Common myeloid progenitor, CD34-positive (primary cell): ENCODE measurements at regions not wholly inside any gene's neighbourhood (a gene's known extent, or its start where the extent isn't known, plus 50 kb on each side); places are given as distances from the start of the nearest gene placed in this dataset.

ENCODE experiments used
- CTCF ChIA-PET: fragments of 350-600 bp; sonication (Branson Sonifier 250); formaldehyde crosslinking; loops from one replicate; lab custom pipeline; 2021; ENCODE audit warnings: antibody characterized with exemption; lab: Charles Lee
- POLR2A ChIA-PET: fragments of 350-600 bp; sonication (Branson Sonifier 250); formaldehyde crosslinking; loops from one replicate; lab custom pipeline; 2021; ENCODE audit warnings: antibody characterized with exemption; lab: Charles Lee
- DNase-seq, 3 donors: peaks; one replicate each; pipeline versions ENCODE4 v3.0.0 to v3.0.0-alpha.2; 2013
- H3K27ac ChIP-seq, 2 experiments: 1 replicate in 1 of 2; 2 replicates in 1 of 2; pipeline ENCODE4 v1.7.0; 2013; ENCODE audit warnings: inconsistent platforms in 2 of 2, low read length in 2 of 2, mild to moderate bottlenecking in 2 of 2, low read depth in 1 of 2, moderate library complexity in 1 of 2; ENCODE audit not compliant: severe bottlenecking in 2 of 2, insufficient read depth in 1 of 2, poor library complexity in 1 of 2
- H3K27me3 ChIP-seq, 5 experiments: replicated peaks in 2 of 5; 1 replicate in 3 of 5; 2 replicates in 2 of 5; pipeline versions ENCODE4 v1.6.1 to v1.7.0; 2013; ENCODE audit warnings: low read length in 4 of 5, mild to moderate bottlenecking in 2 of 5, moderate library complexity in 2 of 5, inconsistent platforms in 1 of 5; ENCODE audit not compliant: insufficient read depth in 5 of 5, control insufficient read depth in 4 of 5
- H3K36me3 ChIP-seq, 4 experiments: 1 replicate in 2 of 4; 2 replicates in 2 of 4; pipeline versions ENCODE4 v1.6.1 to v1.7.0; 2013; ENCODE audit warnings: low read length in 3 of 4, control low read depth in 1 of 4, mild to moderate bottlenecking in 1 of 4; ENCODE audit not compliant: control insufficient read depth in 4 of 4, insufficient read depth in 4 of 4
- H3K4me1 ChIP-seq, 4 experiments: 1 replicate in 3 of 4; 2 replicates in 1 of 4; pipeline versions ENCODE4 v1.6.1 to v1.7.1; 2013; ENCODE audit warnings: low read length in 3 of 4, mild to moderate bottlenecking in 3 of 4, control low read depth in 1 of 4, inconsistent platforms in 1 of 4, moderate library complexity in 1 of 4; ENCODE audit not compliant: control insufficient read depth in 4 of 4, insufficient read depth in 4 of 4; ENCODE audit errors: control extremely low read depth in 1 of 4
- H3K4me3 ChIP-seq, 7 experiments: 1 replicate in 4 of 7; 2 replicates in 3 of 7; pipeline versions ENCODE4 v1.5.1 to v1.7.0; 2013; ENCODE audit warnings: mild to moderate bottlenecking in 7 of 7, low read length in 6 of 7, moderate library complexity in 6 of 7, inconsistent platforms in 2 of 7, low read depth in 2 of 7, control low read depth in 1 of 7; ENCODE audit not compliant: insufficient read depth in 4 of 7, control insufficient read depth in 1 of 7; ENCODE audit errors: extremely low read depth in 1 of 7
- H3K9me3 ChIP-seq, 5 experiments: 1 replicate in 4 of 5; 2 replicates in 1 of 5; pipeline versions ENCODE4 v1.6.1 to v1.7.1; 2013; ENCODE audit warnings: low read length in 4 of 5, mild to moderate bottlenecking in 2 of 5, inconsistent platforms in 1 of 5, low read depth in 1 of 5, moderate library complexity in 1 of 5; ENCODE audit not compliant: control insufficient read depth in 4 of 5, insufficient read depth in 2 of 5; ENCODE audit errors: control extremely low read depth in 1 of 5
- WGBS: methylation state at CpG from one replicate; pipeline ENCODE4 v1.1.5; 2013; ENCODE audit not compliant: insufficient coverage; 5-methylcytosine and 5-hydroxymethylcytosine counted together

DNA sequence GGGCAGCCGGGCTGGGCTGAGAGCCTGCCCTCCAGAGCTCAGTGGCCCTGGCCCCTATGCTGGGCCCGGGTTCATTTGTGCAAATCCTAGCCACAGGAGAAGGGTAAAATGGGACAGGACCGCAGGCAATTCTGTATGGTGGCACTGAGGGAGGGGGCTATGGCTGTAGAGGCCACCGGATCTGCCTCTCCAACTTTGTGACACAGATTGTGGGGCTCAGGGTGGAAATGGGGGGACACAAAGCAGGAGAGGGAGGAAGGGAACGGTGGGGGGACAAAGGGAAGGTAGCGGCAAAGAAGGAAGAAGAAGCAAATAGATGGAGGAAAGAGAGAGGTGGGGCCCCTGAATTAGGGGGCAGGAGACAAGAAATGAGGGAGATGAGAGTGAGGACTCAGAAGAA lies 201.1 kb downstream of the SMAD2 start:
- CTCF ChIA-PET = interaction anchor here (0.9 kb wide), 1 partner anchor 513 kb away, joined by 5 read pairs; no protein-coding TSS in a partner anchor
- DNase-seq = no peak

DNA sequence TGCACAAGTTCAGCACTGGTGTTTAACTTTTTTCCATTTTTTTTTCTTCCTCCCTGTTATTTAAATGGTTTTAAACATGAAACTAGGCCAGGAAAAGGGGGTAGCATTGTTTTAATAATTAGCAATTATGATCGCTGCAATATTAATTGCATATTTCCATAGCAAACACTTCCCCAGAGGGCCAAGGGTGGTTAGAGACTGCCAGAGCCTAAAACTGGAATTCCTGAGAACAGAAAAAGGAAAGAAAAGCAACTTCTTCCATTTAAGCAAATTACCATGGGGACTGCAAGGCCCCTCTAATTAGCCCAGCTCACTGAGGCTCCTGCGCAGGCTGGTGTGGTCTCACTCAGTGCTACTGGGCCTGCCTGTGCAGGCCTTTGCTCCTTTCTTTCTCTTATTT lies 201.5 kb downstream of the SMAD2 start:
- Histone ChIP-seq H3K27me3 (peaks cover 0 to 20% (median 4%) of the 10 kb centered on the region in 5 experiments), H3K9me3 (peaks cover 0 to 1% (median 0%) of the 10 kb centered on the region in 5 experiments), H3K27ac (no peak overlapping the region), H3K4me3 (no peak overlapping the region), H3K36me3 (no peaks in the 10 kb centered on the region), H3K4me1 (no peaks in the 10 kb centered on the region)
- DNase-seq = no peak
- ChIA-PET CTCF (no interaction called here), POLR2A (no interaction called here)
- 71% methylated on average over 1 of the region's 2 CpGs for WGBS

More for the DNA sequence above, 201.1 kb downstream of the SMAD2 start:
- H3K27me3 ChIP-seq = peaks cover 0 to 24% (median 6%) of the 10 kb centered on the region in 5 experiments
- H3K4me1 ChIP-seq = no peaks in the 10 kb centered on the region
- POLR2A ChIA-PET = no interaction called here
- no peak overlapping the region for H3K4me3 ChIP-seq
- no peak overlapping the region for H3K27ac ChIP-seq
- WGBS = 96% methylated on average over 6 of the region's 6 CpGs
- no peaks in the 10 kb centered on the region for H3K36me3 ChIP-seq
- peaks cover 0 to 1% (median 0%) of the 10 kb centered on the region in 5 experiments for H3K9me3 ChIP-seq

DNA sequence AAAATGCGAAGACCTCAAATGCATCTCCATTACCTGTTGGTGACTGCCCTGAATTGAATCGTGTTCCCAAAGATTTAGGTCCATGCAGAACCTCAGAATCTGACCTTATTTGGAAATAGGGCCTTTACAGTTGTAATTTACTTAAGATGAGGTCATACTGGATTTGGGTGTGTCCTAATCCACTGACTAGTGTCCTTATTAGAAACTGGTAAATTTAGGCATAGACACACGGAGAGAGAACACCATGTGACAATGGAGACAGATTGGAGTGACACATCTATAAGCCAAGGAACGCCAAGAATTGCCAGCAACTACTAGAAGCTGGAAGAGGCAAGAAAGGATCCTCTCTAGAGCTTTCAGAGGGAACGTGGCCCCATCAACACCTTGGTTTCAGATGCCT lies 203.1 kb downstream of the SMAD2 start:
- no peaks in the 10 kb centered on the region for H3K36me3 ChIP-seq
- no peaks in the 10 kb centered on the region for H3K4me1 ChIP-seq
- H3K9me3 ChIP-seq = peaks cover 0 to 1% (median 0%) of the 10 kb centered on the region in 5 experiments
- no peak for DNase-seq
- CTCF ChIA-PET = no interaction called here
- 98% methylated on average over 5 of the region's 5 CpGs for WGBS
- H3K27me3 ChIP-seq = peaks cover 0 to 13% (median 6%) of the 10 kb centered on the region in 5 experiments
- H3K27ac ChIP-seq = no peak overlapping the region
- POLR2A ChIA-PET = no interaction called here
- no peak overlapping the region for H3K4me3 ChIP-seq

DNA sequence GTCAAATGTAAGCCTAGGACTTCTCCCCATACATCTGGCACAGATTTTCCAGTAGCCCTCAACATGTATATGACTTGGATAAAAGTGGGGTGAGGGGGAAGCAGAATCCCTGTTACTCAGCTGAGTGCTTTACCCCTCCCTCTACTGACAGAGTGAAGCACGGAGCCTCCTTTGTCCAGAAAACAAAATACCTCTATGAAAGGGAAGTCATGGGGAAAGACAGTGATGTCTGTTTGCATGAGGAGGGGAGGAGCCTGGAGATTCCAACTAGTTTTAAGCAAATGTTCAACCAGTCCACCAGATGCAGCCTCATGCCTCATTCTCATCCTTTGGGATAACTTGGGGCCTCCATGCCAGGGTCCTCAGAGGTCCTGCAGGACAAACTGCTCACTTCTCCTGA lies 203.9 kb downstream of the SMAD2 start:
- Histone ChIP-seq H3K4me3 (no peak overlapping the region), H3K27me3 (peaks cover 0 to 13% (median 6%) of the 10 kb centered on the region in 5 experiments), H3K27ac (no peak overlapping the region), H3K36me3 (no peaks in the 10 kb centered on the region), H3K9me3 (peaks cover 0 to 1% (median 0%) of the 10 kb centered on the region in 5 experiments), H3K4me1 (no peaks in the 10 kb centered on the region)
- CTCF ChIA-PET = no interaction called here
- DNase-seq = no peak
- POLR2A ChIA-PET = no interaction called here
- no CpG with 5 or more reads among the region's 1 CpG for WGBS

DNA sequence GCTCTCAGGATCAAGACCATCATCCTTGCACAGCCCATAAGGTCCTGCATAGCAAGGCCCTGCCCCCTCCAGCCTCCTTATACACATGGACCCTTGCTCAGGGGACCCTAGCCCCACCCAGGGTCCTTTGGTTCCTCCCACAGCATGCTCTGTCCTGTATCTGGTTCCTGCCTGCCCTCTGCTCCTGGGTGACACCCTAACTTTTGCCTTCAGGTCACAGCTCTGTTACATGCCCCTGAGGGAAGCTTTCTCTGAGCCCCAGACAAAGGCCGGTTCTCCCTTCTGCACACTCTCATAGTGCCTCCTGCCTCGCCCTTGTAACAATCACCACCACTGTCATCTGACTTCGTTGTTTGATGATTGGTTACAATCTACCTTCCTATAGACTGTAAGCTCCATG lies 204.8 kb downstream of the SMAD2 start:
- H3K4me3 ChIP-seq = no peak overlapping the region
- ChIA-PET CTCF (no interaction called here), POLR2A (no interaction called here)
- DNase-seq = no peak
- H3K27ac ChIP-seq = no peak overlapping the region
- peaks cover 0 to 10% (median 3%) of the 10 kb centered on the region in 5 experiments for H3K27me3 ChIP-seq
- H3K9me3 ChIP-seq = peaks cover 0 to 1% (median 0%) of the 10 kb centered on the region in 5 experiments
- 100% methylated on average over 3 of the region's 3 CpGs for WGBS
- H3K36me3 ChIP-seq = no peaks in the 10 kb centered on the region
- no peaks in the 10 kb centered on the region for H3K4me1 ChIP-seq

DNA sequence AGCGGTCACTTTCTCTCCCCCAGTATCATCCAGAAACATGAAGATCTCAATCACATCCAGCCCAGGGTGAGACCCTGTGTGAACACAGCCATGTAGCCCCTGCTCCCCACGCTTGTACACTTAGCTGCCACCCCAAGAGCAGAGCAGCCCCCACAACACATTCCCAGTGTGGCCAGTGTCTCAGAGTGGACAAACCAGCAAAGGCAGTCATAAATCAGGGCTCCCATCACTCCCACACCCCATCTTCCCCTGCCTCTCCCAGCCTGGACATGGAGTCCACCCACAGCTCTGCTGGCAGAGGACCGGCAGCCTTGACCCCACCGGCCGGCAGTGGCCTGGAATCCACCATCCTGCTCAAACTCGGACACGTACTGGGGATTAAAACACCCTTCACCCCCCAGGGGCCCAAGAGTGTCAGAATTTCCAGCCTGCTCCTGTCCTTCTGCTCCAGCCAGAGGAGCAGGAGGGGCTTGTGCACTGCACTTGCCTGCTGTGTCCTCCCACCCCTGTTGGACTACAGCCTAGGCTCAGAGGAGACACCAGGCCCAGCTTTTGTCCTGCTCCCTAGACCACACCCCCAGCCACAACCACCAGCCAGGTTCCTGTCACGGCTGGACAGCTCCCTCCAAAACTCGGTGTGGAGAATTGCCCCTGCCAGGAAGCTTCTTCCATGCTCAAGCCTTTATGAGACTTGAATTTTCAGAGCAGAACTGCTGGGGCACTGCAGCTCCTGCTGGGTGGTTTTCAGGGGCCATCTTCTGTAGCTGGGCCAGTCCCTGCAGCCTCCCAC lies 206.1 kb downstream of the SMAD2 start:
- POLR2A ChIA-PET = no interaction called here

DNA sequence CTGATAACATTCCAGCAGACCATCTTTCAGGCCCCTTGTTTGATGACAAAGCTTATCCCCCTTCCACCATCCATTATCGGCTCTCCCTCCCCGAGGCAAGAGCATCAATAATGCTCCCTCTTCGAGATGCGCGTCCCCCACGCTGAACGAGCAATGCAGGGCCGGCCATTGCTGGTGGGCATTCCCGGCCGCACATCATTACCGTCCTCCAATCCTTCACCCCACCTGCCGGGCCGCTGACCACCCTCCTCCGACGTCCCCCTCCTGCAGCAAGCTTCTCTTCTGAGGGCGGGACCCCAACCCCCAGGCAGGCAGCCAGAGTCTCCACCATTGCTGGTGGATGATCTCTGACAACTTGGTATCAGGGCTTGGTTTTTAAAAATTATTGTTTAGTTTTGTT lies 208.6 kb downstream of the SMAD2 start:
- H3K36me3 ChIP-seq = no peaks in the 10 kb centered on the region
- POLR2A ChIA-PET = no interaction called here
- H3K4me1 ChIP-seq = no peaks in the 10 kb centered on the region
- no peak overlapping the region for H3K4me3 ChIP-seq
- 96% methylated on average over 13 of the region's 16 CpGs for WGBS
- H3K27me3 ChIP-seq = peaks cover 0 to 5% (median 0%) of the 10 kb centered on the region in 5 experiments
- no peak for DNase-seq
- no peak overlapping the region for H3K27ac ChIP-seq
- H3K9me3 ChIP-seq = peaks cover 0 to 1% (median 0%) of the 10 kb centered on the region in 5 experiments
- CTCF ChIA-PET = no interaction called here

More for the DNA sequence above, 206.1 kb downstream of the SMAD2 start:
- Histone ChIP-seq H3K27me3 (peaks cover 0 to 8% (median 3%) of the 10 kb centered on the region in 5 experiments), H3K4me3 (no peak overlapping the region), H3K4me1 (no peaks in the 10 kb centered on the region), H3K36me3 (no peaks in the 10 kb centered on the region), H3K27ac (no peak overlapping the region), H3K9me3 (peaks cover 0 to 1% (median 0%) of the 10 kb centered on the region in 5 experiments)
- DNase-seq = no peak
- CTCF ChIA-PET = interaction anchor here (1.3 kb wide), 1 partner anchor 24 kb away, joined by 3 read pairs; no protein-coding TSS in a partner anchor
- 63% methylated on average over 6 of the region's 9 CpGs for WGBS
